ENCODE measurements at regions not wholly inside any gene's neighbourhood (a gene's known extent, or its start where the extent isn't known, plus 50 kb on each side); places are given as distances from the start of the nearest gene placed in this dataset.

- TF ChIP-seq CTCF (IDR thresholded peaks at IDR 0.05) (no peak), ESRRA (CRISPR knock-in tag; IDR thresholded peaks at IDR 0.05; ENCODE audit: borderline replicate concordance) (no peak), SMAD4 (CRISPR knock-in tag; IDR thresholded peaks at IDR 0.05) (no peak), ZNF416 (CRISPR knock-in tag; IDR thresholded peaks at IDR 0.05) (no peak), TCF7 (CRISPR knock-in tag; IDR thresholded peaks at IDR 0.05; ENCODE audit: low read depth) (no peak), ZBTB21 (CRISPR knock-in tag; IDR thresholded peaks at IDR 0.05; ENCODE audit: borderline replicate concordance) (no peak), GABPB1 (CRISPR knock-in tag; IDR thresholded peaks at IDR 0.05) (no peak), ATF3 (CRISPR knock-in tag; conservative IDR thresholded peaks at IDR 0.05) (no peak), NR1H2 (CRISPR knock-in tag; IDR thresholded peaks at IDR 0.05) (no peak), NFE2L1 (CRISPR knock-in tag; IDR thresholded peaks at IDR 0.05) (no peak), TEAD4 (CRISPR knock-in tag; IDR thresholded peaks at IDR 0.05) (no peak), RELA (CRISPR knock-in tag; IDR thresholded peaks at IDR 0.05; ENCODE audit: borderline replicate concordance) (no peak)
- TF ChIP-seq, protein P1, sequence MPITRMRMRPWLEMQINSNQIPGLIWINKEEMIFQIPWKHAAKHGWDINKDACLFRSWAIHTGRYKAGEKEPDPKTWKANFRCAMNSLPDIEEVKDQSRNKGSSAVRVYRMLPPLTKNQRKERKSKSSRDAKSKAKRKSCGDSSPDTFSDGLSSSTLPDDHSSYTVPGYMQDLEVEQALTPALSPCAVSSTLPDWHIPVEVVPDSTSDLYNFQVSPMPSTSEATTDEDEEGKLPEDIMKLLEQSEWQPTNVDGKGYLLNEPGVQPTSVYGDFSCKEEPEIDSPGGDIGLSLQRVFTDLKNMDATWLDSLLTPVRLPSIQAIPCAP (CRISPR knock-in tag; IDR thresholded peaks at IDR 0.05) = no peak
- TF ChIP-seq, protein P2, sequence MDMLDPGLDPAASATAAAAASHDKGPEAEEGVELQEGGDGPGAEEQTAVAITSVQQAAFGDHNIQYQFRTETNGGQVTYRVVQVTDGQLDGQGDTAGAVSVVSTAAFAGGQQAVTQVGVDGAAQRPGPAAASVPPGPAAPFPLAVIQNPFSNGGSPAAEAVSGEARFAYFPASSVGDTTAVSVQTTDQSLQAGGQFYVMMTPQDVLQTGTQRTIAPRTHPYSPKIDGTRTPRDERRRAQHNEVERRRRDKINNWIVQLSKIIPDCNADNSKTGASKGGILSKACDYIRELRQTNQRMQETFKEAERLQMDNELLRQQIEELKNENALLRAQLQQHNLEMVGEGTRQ (CRISPR knock-in tag; IDR thresholded peaks at IDR 0.05) = no peak
Measured at GRCh38 chr2:15704086-15704787, 112.6 kb downstream of the DDX1 start.
